Stimulated activated CD8-positive, alpha-beta memory T cell treated with anti-CD3 and anti-CD28 coated beads, Interleukin-7, amount 100 ng/mL, for 4 hours (primary cell): ENCODE measurements at regions not wholly inside any gene's neighbourhood (a gene's known extent, or its start where the extent isn't known, plus 50 kb on each side); places are given as distances from the start of the nearest gene placed in this dataset.

Experiments used
- DNase-seq, 2 donors: peaks; one replicate each; pipeline ENCODE4 v3.0.0-alpha.2; 2020; ENCODE audit warnings: low read depth in 2 of 2

DNA sequence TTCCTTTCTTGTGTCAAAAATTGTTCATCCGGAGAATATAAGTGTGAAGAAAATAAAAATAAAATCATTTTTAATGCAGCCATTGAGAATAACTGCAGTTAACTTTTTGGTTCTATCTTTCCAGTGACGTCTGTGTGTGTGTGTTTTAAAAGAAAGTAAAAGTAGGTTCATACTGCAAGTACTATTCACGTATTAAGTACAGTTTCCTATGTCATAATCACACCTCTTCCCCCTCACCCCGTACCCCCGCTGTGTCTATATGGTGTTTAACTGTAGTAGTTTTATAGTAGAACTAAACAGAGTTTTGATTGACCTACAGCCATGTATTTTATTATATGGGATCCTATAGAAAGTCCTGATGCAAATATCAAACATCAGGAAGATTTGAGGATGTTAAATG lies 78.5 kb upstream of the CLCN4 start:
- DNase-seq = no peak

DNA sequence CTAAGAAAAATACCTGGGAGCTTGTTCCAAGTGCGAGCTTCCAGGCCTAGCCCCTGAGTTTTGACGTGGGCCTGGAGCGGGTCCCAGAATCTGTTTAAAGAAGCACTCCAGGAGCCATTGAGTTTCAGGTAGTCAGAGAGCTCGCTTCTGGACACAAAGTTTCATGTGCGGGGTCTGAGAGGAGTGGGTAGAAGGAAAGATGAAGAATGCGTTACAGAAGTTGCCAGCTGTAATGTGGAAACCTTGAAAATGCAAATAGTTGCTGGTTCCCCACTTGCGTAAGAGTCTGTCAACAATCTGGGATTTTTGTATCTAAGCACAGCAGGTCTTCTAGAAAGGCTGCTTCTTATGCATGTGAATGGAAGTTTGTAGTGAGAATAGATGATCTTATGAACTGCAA lies 77.5 kb upstream of the CLCN4 start:
- DNase-seq = no peak

GRCh38 chrX:10083809-10084208 lies 73.0 kb upstream of the CLCN4 start:
- DNase-seq = no peak

DNA sequence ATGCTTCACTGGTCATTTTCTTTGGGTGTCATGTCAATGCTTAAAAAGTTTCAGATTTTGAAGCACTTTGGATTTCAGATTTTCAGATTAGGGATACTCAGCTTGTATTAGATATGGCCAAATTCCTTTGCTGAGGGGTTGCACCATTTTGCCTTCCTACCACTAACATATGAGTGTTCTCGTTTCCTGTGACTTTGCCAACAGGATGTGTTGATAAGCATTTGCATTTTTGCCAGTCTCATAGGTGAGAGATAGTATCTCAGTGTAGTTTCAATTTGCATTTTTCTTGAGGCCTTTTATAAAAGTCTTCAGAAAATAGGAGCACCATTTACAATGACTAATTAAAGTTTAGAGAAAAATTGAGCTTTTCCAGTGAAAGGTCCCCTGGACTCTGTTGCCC lies 71.6 kb upstream of the CLCN4 start:
- no peak for DNase-seq

DNA sequence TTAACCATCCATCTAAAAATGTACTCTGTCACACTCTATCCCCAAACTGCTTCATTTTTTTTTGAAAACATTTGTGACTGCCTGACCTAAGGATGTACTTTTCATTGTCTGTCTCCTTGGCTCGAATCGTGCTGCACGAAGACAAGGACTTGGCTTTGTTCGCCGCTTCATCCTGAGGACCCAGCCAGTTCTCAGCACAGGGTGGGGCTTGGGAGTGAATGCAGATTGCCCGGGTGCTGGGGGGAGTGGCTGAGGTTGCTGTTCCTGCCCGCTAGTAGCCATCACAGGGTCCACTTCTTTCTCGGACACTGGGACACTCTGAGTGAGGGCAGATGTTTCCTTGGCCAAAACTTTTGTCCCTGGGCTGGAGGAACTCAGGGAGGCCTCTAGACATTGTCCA lies 70.1 kb upstream of the CLCN4 start:
- DNase-seq = no peak

DNA sequence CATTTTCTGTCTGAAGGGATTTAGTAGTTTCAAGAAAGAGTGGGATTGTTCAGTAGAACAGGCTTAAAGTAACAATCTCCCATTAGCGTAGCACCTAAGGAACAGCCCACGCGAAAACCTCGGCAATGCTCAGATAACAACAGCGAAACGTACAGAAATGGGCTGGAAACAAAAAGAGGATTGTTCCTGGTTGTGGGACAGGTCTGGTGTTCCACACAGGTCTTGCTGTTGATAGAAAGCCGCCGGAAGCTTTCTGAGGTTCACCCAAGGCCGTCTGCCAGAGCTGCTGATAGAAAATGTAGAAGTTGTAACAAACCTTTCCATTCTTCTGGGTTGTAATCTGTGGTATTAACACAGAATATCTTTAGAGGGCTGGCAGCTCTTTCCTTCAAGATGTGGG lies 69.4 kb upstream of the CLCN4 start:
- no peak for DNase-seq

- DNase-seq = no peak
Observed at GRCh38 chrX:10089378-10089795, 67.4 kb upstream of the CLCN4 start.

DNA sequence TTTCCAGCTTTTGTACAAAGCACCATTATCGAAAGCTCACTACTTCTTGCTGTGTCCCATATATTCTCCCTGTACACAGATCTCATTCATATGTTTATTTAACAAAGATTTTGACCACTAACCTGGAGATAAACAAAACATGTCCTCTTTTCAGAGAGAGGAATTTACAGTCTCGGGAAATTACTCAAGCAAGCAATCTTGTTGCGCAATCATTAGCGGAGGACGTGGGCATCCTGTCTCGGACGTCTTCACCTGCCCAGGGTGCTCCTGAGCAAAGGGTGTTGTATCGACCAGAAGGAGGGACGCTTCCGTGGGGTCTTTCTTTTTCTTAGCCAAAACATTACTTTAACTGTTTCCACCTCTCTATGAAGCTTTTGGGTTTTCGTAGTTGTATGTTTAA lies 66.5 kb upstream of the CLCN4 start:
- no peak for DNase-seq

DNA sequence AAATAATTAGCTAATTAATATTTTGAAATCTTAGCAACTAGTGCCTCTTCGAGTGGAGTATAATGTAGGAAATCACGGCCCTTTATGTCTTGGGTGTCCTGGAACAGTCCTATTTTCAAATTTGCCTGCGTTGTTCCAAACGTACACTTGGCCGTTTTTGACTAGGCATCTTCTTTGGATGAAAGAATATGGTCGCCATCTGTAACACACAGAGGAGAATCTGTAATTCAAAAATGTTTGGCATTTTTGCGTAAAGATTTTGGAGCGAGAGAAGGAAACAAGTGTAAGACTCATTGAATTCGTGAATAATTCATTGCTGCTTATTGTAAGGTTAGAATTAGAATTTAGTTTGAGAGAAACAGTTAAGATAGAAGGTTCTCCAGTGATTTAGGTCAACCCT lies 61.5 kb upstream of the CLCN4 start:
- DNase-seq = no peak

GRCh38 chrX:10095698-10096432 lies 60.9 kb upstream of the CLCN4 start:
- no peak for DNase-seq

- DNase-seq = peak; percentile 48 to 54
Observed at GRCh38 chrX:10098270-10098713, 58.5 kb upstream of the CLCN4 start.

DNA sequence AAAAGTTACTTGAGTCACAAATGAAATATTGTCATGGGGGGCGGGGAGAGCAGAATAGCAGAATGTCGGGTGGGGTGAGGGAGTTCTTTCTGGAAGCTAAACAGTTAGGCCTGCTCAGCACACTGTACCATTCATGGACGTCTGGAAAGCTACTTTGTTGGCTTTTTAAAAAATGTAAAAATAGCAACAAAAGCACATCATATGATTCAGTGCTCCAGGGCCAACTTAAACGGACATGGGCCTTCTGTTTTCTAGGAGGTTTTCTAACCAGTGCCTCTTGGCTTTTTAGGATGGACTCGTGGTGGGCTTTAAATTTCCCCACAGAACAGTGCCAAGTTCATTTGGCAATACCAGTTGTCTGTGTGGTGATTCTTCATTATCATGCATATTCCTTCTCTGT lies 57.4 kb upstream of the CLCN4 start:
- no peak for DNase-seq

DNA sequence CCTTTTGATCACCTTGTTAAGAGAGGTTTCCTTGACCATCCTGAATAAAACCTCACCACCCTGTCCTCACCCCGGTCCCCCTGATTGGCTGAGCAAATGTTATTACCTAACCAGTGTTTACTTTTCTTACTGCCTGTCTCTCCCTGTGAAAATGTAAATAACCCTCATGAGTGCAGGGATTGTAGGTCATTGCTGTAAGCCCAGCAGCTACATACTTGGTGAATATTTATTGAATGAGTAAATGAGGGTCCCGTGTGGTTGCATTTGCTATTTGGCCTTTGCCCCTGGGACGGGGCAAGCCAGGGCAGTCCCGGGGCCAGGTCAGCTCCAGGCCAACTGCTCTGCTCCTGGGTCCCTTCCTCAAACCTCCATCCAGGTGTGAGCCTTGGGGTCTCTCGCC lies 55.5 kb upstream of the CLCN4 start:
- no peak for DNase-seq

- DNase-seq = no peak
Observed at GRCh38 chrX:10102046-10102704, 54.6 kb upstream of the CLCN4 start.

DNA sequence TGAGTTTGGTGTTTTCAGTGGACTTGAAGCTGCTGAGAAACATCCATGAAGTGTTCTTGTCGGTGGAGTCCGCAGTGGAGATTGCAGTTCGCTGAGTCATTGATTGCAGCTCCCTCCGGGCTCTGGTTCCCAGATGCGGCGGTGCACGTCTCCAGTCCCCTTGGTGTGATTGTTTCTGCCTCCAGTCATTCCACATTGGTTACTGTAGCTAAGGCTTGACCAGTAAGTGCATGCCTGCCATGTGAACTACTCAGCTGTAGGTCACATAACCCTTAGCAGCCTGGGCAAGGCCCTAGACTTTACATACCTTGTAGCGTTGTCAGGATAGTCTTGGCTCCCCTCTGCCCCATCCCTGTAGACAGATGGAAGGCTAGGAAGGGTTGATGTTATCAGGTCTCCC lies 53.8 kb upstream of the CLCN4 start:
- no peak for DNase-seq

GRCh38 chrX:10104958-10105658 lies 51.7 kb upstream of the CLCN4 start:
- DNase-seq = no peak

- DNase-seq = peak; percentile 16 to 24
Observed at GRCh38 chrX:10106806-10107205, 50.0 kb upstream of the CLCN4 start.
